ENCODE measurements at regions not wholly inside any gene's neighbourhood (a gene's known extent, or its start where the extent isn't known, plus 50 kb on each side); places are given as distances from the start of the nearest gene placed in this dataset.
"Not testable (repeated sequence)": the region's sequence is repeated elsewhere in the genome, so short reads cannot be mapped to it uniquely, and the experiment has no call there.

- no peaks in the 10 kb centered on the region for H3K36me3 ChIP-seq (ENCODE audit: insufficient read depth, low read length)
- no peak overlapping the region for H3K9ac ChIP-seq (ENCODE audit: low read depth, low read length)
- H3K4me1 ChIP-seq (ENCODE audit: insufficient read depth, low read length), result no peaks in the 10 kb centered on the region
- 96% methylated on average over 14 of the region's 14 CpGs for WGBS
- H3K27ac ChIP-seq (ENCODE audit: low read depth, low read length), result no peak overlapping the region
- H3K27me3 ChIP-seq (ENCODE audit: insufficient read depth, low read length), result no peaks in the 10 kb centered on the region
- H3K4me3 ChIP-seq (ENCODE audit: low read length), result no peak overlapping the region
- H3K9me3 ChIP-seq (ENCODE audit: insufficient read depth, low read depth, low read length), result no peaks in the 10 kb centered on the region
These were observed 139.9 kb upstream of the CDYL start for GRCh38 chr6:4636191-4636880.

- Histone ChIP-seq H3K9ac (ENCODE audit: low read depth, low read length) (no peak overlapping the region), H3K27me3 (ENCODE audit: insufficient read depth, low read length) (no peaks in the 10 kb centered on the region), H3K9me3 (ENCODE audit: insufficient read depth, low read depth, low read length) (no peaks in the 10 kb centered on the region), H3K36me3 (ENCODE audit: insufficient read depth, low read length) (no peaks in the 10 kb centered on the region), H3K4me3 (ENCODE audit: low read length) (no peak overlapping the region), H3K27ac (ENCODE audit: low read depth, low read length) (no peak overlapping the region), H3K4me1 (ENCODE audit: insufficient read depth, low read length) (no peaks in the 10 kb centered on the region)
- WGBS, result 95% methylated on average over 5 of the region's 5 CpGs
These were observed 140.5 kb upstream of the CDYL start for GRCh38 chr6:4635666-4636065.

GRCh38 chr6:4632421-4632820 is 143.8 kb upstream of the CDYL start:
- H3K36me3 ChIP-seq (ENCODE audit: insufficient read depth, low read length), result no peaks in the 10 kb centered on the region
- H3K4me1 ChIP-seq (ENCODE audit: insufficient read depth, low read length), result no peaks in the 10 kb centered on the region
- 96% methylated on average over 2 of the region's 2 CpGs for WGBS
- no peak overlapping the region for H3K9ac ChIP-seq (ENCODE audit: low read depth, low read length)
- peaks cover 19% of the 10 kb centered on the region for H3K9me3 ChIP-seq (ENCODE audit: insufficient read depth, low read depth, low read length)
- no peak overlapping the region for H3K4me3 ChIP-seq (ENCODE audit: low read length)
- H3K27ac ChIP-seq (ENCODE audit: low read depth, low read length), result no peak overlapping the region
- no peaks in the 10 kb centered on the region for H3K27me3 ChIP-seq (ENCODE audit: insufficient read depth, low read length)

GRCh38 chr6:4629789-4630188 is 146.4 kb upstream of the CDYL start:
- H3K36me3 ChIP-seq (ENCODE audit: insufficient read depth, low read length); H3K27ac ChIP-seq (ENCODE audit: low read depth, low read length); H3K27me3 ChIP-seq (ENCODE audit: insufficient read depth, low read length); H3K4me3 ChIP-seq (ENCODE audit: low read length); H3K9ac ChIP-seq (ENCODE audit: low read depth, low read length); H3K4me1 ChIP-seq (ENCODE audit: insufficient read depth, low read length): not testable (repeated sequence)
- peaks cover 19% of the 10 kb centered on the region for H3K9me3 ChIP-seq (ENCODE audit: insufficient read depth, low read depth, low read length)
- WGBS, result 90% methylated on average over 1 of the region's 1 CpG

- H3K4me3 ChIP-seq (ENCODE audit: low read length), result no peak overlapping the region
- 92% methylated on average over 6 of the region's 6 CpGs for WGBS
- no peak overlapping the region for H3K27ac ChIP-seq (ENCODE audit: low read depth, low read length)
- H3K9ac ChIP-seq (ENCODE audit: low read depth, low read length), result no peak overlapping the region
- H3K4me1 ChIP-seq (ENCODE audit: insufficient read depth, low read length), result no peaks in the 10 kb centered on the region
- H3K9me3 ChIP-seq (ENCODE audit: insufficient read depth, low read depth, low read length), result peaks cover 19% of the 10 kb centered on the region
- H3K36me3 ChIP-seq (ENCODE audit: insufficient read depth, low read length), result no peaks in the 10 kb centered on the region
- H3K27me3 ChIP-seq (ENCODE audit: insufficient read depth, low read length), result no peaks in the 10 kb centered on the region
These were observed 150.6 kb upstream of the CDYL start for GRCh38 chr6:4625557-4625956.

GRCh38 chr6:4624726-4625125 is 151.5 kb upstream of the CDYL start:
- Histone ChIP-seq H3K36me3 (ENCODE audit: insufficient read depth, low read length) (no peaks in the 10 kb centered on the region), H3K27me3 (ENCODE audit: insufficient read depth, low read length) (no peaks in the 10 kb centered on the region), H3K4me1 (ENCODE audit: insufficient read depth, low read length) (no peaks in the 10 kb centered on the region), H3K27ac (ENCODE audit: low read depth, low read length) (no peak overlapping the region), H3K9me3 (ENCODE audit: insufficient read depth, low read depth, low read length) (peaks cover 13% of the 10 kb centered on the region), H3K9ac (ENCODE audit: low read depth, low read length) (no peak overlapping the region), H3K4me3 (ENCODE audit: low read length) (no peak overlapping the region)
- 98% methylated on average over 6 of the region's 7 CpGs for WGBS

- Histone ChIP-seq H3K36me3 (ENCODE audit: insufficient read depth, low read length) (no peaks in the 10 kb centered on the region), H3K9me3 (ENCODE audit: insufficient read depth, low read depth, low read length) (no peaks in the 10 kb centered on the region), H3K9ac (ENCODE audit: low read depth, low read length) (no peak overlapping the region), H3K4me1 (ENCODE audit: insufficient read depth, low read length) (no peaks in the 10 kb centered on the region), H3K27me3 (ENCODE audit: insufficient read depth, low read length) (no peaks in the 10 kb centered on the region), H3K27ac (ENCODE audit: low read depth, low read length) (no peak overlapping the region), H3K4me3 (ENCODE audit: low read length) (no peak overlapping the region)
- 95% methylated on average over 7 of the region's 12 CpGs for WGBS
These were observed 155.7 kb upstream of the CDYL start for GRCh38 chr6:4620284-4621151.

GRCh38 chr6:4616311-4616710 is 159.9 kb upstream of the CDYL start:
- no peak overlapping the region for H3K27ac ChIP-seq (ENCODE audit: low read depth, low read length)
- no peaks in the 10 kb centered on the region for H3K27me3 ChIP-seq (ENCODE audit: insufficient read depth, low read length)
- no peak overlapping the region for H3K9ac ChIP-seq (ENCODE audit: low read depth, low read length)
- H3K9me3 ChIP-seq (ENCODE audit: insufficient read depth, low read depth, low read length), result no peaks in the 10 kb centered on the region
- H3K4me1 ChIP-seq (ENCODE audit: insufficient read depth, low read length), result no peaks in the 10 kb centered on the region
- WGBS, result 95% methylated on average over 8 of the region's 8 CpGs
- no peak overlapping the region for H3K4me3 ChIP-seq (ENCODE audit: low read length)
- no peaks in the 10 kb centered on the region for H3K36me3 ChIP-seq (ENCODE audit: insufficient read depth, low read length)

GRCh38 chr6:4615891-4616290 is 160.3 kb upstream of the CDYL start:
- Histone ChIP-seq H3K9me3 (ENCODE audit: insufficient read depth, low read depth, low read length) (no peaks in the 10 kb centered on the region), H3K4me1 (ENCODE audit: insufficient read depth, low read length) (no peaks in the 10 kb centered on the region), H3K9ac (ENCODE audit: low read depth, low read length) (no peak overlapping the region), H3K27me3 (ENCODE audit: insufficient read depth, low read length) (no peaks in the 10 kb centered on the region), H3K27ac (ENCODE audit: low read depth, low read length) (no peak overlapping the region), H3K36me3 (ENCODE audit: insufficient read depth, low read length) (no peaks in the 10 kb centered on the region), H3K4me3 (ENCODE audit: low read length) (no peak overlapping the region)
- WGBS, result 98% methylated on average over 2 of the region's 3 CpGs

GRCh38 chr6:4615231-4615630 is 161.0 kb upstream of the CDYL start:
- Histone ChIP-seq H3K9me3 (ENCODE audit: insufficient read depth, low read depth, low read length) (no peaks in the 10 kb centered on the region), H3K36me3 (ENCODE audit: insufficient read depth, low read length) (no peaks in the 10 kb centered on the region), H3K4me3 (ENCODE audit: low read length) (no peak overlapping the region), H3K9ac (ENCODE audit: low read depth, low read length) (no peak overlapping the region), H3K27ac (ENCODE audit: low read depth, low read length) (no peak overlapping the region), H3K27me3 (ENCODE audit: insufficient read depth, low read length) (no peaks in the 10 kb centered on the region), H3K4me1 (ENCODE audit: insufficient read depth, low read length) (no peaks in the 10 kb centered on the region)
- 86% methylated on average over 6 of the region's 6 CpGs for WGBS

GRCh38 chr6:4614637-4615036 is 161.6 kb upstream of the CDYL start:
- no peaks in the 10 kb centered on the region for H3K9me3 ChIP-seq (ENCODE audit: insufficient read depth, low read depth, low read length)
- H3K4me1 ChIP-seq (ENCODE audit: insufficient read depth, low read length), result no peaks in the 10 kb centered on the region
- WGBS, result 96% methylated on average over 5 of the region's 5 CpGs
- no peak overlapping the region for H3K9ac ChIP-seq (ENCODE audit: low read depth, low read length)
- H3K4me3 ChIP-seq (ENCODE audit: low read length), result no peak overlapping the region
- H3K27ac ChIP-seq (ENCODE audit: low read depth, low read length), result no peak overlapping the region
- no peaks in the 10 kb centered on the region for H3K36me3 ChIP-seq (ENCODE audit: insufficient read depth, low read length)
- H3K27me3 ChIP-seq (ENCODE audit: insufficient read depth, low read length), result no peaks in the 10 kb centered on the region
